ENCODE measurements at regions not wholly inside any gene's neighbourhood (a gene's known extent, or its start where the extent isn't known, plus 50 kb on each side); places are given as distances from the start of the nearest gene placed in this dataset.

DNA sequence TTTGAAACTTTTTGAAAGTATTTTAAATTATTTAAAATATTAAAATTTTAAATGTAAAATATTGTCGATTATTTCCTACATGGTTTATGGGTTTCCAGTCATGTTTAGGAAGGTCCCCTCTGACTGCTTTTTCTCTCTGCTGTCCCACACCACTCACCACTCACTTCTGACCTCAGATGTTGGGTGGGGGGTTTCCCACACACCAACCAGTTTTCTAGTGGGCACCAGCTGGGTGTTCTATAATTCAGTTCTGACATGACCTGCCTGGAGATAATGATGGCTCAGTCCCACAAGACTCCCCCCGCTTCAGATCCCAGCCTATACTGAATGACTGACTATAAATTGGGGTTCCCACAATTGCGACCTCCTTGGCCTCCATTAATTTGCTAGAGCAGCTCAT lies 310.4 kb downstream of the GADD45G start:
- DNase-seq (ENCODE audit: low spot score), result no peak
- Histone ChIP-seq H4K20me1 (ENCODE audit: insufficient read depth, poor library complexity, severe bottlenecking) (no peaks in the 10 kb centered on the region), H2AFZ (no peak overlapping the region), H3K79me2 (no peaks in the 10 kb centered on the region), H3K27me3 (no peaks in the 10 kb centered on the region), H3K4me2 (no peak overlapping the region), H3K9me3 (ENCODE audit: low read depth) (no peaks in the 10 kb centered on the region), H3K36me3 (replicated peaks; ENCODE audit: insufficient read depth, low read depth) (no peaks in the 10 kb centered on the region), H3K4me1 (ENCODE audit: insufficient read depth) (peaks cover 7% of the 10 kb centered on the region), H3K4me3 (no peak overlapping the region), H3K9me2 (replicated peaks; ENCODE audit: insufficient read depth) (no peaks in the 10 kb centered on the region), H3K27ac (no peak overlapping the region)
- 86% methylated on average over 3 of the region's 3 CpGs for WGBS (ENCODE audit: low lambda C conversion rate, missing lambda C conversion rate)
- TF ChIP-seq, protein P1, sequence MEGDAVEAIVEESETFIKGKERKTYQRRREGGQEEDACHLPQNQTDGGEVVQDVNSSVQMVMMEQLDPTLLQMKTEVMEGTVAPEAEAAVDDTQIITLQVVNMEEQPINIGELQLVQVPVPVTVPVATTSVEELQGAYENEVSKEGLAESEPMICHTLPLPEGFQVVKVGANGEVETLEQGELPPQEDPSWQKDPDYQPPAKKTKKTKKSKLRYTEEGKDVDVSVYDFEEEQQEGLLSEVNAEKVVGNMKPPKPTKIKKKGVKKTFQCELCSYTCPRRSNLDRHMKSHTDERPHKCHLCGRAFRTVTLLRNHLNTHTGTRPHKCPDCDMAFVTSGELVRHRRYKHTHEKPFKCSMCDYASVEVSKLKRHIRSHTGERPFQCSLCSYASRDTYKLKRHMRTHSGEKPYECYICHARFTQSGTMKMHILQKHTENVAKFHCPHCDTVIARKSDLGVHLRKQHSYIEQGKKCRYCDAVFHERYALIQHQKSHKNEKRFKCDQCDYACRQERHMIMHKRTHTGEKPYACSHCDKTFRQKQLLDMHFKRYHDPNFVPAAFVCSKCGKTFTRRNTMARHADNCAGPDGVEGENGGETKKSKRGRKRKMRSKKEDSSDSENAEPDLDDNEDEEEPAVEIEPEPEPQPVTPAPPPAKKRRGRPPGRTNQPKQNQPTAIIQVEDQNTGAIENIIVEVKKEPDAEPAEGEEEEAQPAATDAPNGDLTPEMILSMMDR (IDR thresholded peaks at IDR 0.05; ENCODE audit: poor library complexity), result no peak
- TF ChIP-seq EZH2 (IDR thresholded peaks at IDR 0.05; ENCODE audit: borderline replicate concordance) (no peak), EZH2phosphoT487 (IDR thresholded peaks at IDR 0.05; ENCODE audit: low read depth, severe bottlenecking, unreplicated experiment) (no peak)

DNA sequence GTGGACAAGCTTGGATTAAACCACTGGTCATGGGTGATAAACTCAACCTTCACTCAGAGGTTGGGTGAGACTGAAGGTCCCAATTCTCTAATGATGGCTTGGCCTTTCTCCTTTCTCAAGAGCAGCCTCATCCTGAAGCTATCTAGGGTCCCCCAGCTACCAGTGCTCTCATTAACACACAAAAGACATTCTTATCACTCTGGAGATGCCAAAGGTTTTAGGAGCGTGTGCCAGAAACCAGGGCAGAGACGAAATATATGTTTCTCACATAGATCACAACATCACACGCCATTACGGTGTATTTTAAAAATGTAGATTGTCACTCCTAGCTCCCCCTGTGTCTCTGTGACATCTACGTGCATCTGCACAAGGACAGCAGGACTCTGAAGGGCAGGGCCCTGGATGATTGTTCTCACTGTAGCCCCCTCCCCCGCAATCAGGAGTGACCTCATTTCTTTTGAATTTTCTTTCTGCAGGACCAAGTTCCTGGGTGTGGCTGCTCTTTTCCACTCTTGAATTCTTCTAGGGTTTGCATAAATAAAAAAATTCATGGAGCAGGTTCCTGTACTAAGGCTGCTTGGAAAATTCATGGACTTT lies 311.3 kb downstream of the GADD45G start:
- H4K20me1 ChIP-seq (ENCODE audit: insufficient read depth, poor library complexity, severe bottlenecking), result no peaks in the 10 kb centered on the region

DNA sequence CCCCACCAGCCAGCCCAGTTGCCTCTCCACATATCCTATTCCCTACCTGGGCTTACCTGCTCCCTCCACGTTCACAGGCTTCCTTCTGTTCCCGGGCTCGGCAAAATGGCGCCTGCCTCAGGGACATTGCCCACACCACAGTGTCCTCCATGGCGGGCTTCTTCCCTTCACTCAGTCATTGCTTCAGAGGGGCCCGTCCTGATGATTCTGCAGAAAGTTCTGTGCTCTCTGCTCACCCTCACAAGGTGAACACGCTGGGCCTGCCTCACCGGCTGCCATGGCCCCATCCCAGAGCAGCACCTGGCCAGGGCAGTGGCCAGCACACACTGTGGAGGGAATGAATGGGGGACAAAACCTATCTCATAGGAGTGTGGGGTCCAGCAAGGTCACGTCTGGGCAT lies 313.0 kb downstream of the GADD45G start:
- no peak overlapping the region for H3K4me2 ChIP-seq

More for the DNA sequence above, 311.3 kb downstream of the GADD45G start:
- Histone ChIP-seq H3K4me2 (no peak overlapping the region), H3K9me2 (replicated peaks; ENCODE audit: insufficient read depth) (no peaks in the 10 kb centered on the region), H3K9me3 (ENCODE audit: low read depth) (no peaks in the 10 kb centered on the region), H3K4me3 (no peak overlapping the region), H3K27ac (no peak overlapping the region), H3K4me1 (ENCODE audit: insufficient read depth) (peaks cover 7% of the 10 kb centered on the region), H3K79me2 (no peaks in the 10 kb centered on the region), H3K27me3 (no peaks in the 10 kb centered on the region), H3K36me3 (replicated peaks; ENCODE audit: insufficient read depth, low read depth) (no peaks in the 10 kb centered on the region), H2AFZ (no peak overlapping the region)
- no peak for DNase-seq (ENCODE audit: low spot score)
- TF ChIP-seq, protein P1 (IDR thresholded peaks at IDR 0.05; ENCODE audit: poor library complexity), result no peak
- no peak for TF ChIP-seq EZH2phosphoT487 (IDR thresholded peaks at IDR 0.05; ENCODE audit: low read depth, severe bottlenecking, unreplicated experiment)
- no peak for TF ChIP-seq EZH2 (IDR thresholded peaks at IDR 0.05; ENCODE audit: borderline replicate concordance)
- WGBS (ENCODE audit: low lambda C conversion rate, missing lambda C conversion rate), result 78% methylated on average over 6 of the region's 6 CpGs

More for the DNA sequence above, 313.0 kb downstream of the GADD45G start:
- Histone ChIP-seq H3K79me2 (no peaks in the 10 kb centered on the region), H2AFZ (no peak overlapping the region), H3K9me2 (replicated peaks; ENCODE audit: insufficient read depth) (no peaks in the 10 kb centered on the region), H3K4me1 (ENCODE audit: insufficient read depth) (peaks cover 7% of the 10 kb centered on the region), H3K27ac (no peak overlapping the region), H3K36me3 (replicated peaks; ENCODE audit: insufficient read depth, low read depth) (no peaks in the 10 kb centered on the region), H3K27me3 (no peaks in the 10 kb centered on the region), H3K9me3 (ENCODE audit: low read depth) (no peaks in the 10 kb centered on the region), H4K20me1 (ENCODE audit: insufficient read depth, poor library complexity, severe bottlenecking) (no peaks in the 10 kb centered on the region), H3K4me3 (no peak overlapping the region)
- DNase-seq (ENCODE audit: low spot score), result no peak
- 96% methylated on average over 9 of the region's 9 CpGs for WGBS (ENCODE audit: low lambda C conversion rate, missing lambda C conversion rate)
- TF ChIP-seq EZH2 (IDR thresholded peaks at IDR 0.05; ENCODE audit: borderline replicate concordance), result no peak
- TF ChIP-seq, protein P1 (IDR thresholded peaks at IDR 0.05; ENCODE audit: poor library complexity), result no peak
- TF ChIP-seq EZH2phosphoT487 (IDR thresholded peaks at IDR 0.05; ENCODE audit: low read depth, severe bottlenecking, unreplicated experiment), result no peak

Data from hepatocyte (in vitro differentiated cells).